Neural crest cell (in vitro differentiated cells): ENCODE measurements at regions not wholly inside any gene's neighbourhood (a gene's known extent, or its start where the extent isn't known, plus 50 kb on each side); places are given as distances from the start of the nearest gene placed in this dataset.
A peak's percentile ranks its signal among the peaks of the same experiment; 100 is the strongest.

Source experiments
- DNase-seq: peaks from one replicate; pipeline ENCODE4 v3.0.0; 2021; ENCODE audit warnings: low read depth, mixed read lengths, low spot score
- H3K27ac Mint-ChIP-seq: one replicate; pipeline ENCODE4 v1.8.0; 2021; ENCODE audit warnings: mild to moderate bottlenecking, mixed read lengths; ENCODE audit not compliant: unreplicated experiment
- H3K27me3 Mint-ChIP-seq: 2 replicates; pipeline ENCODE4 v1.8.0; 2021; ENCODE audit warnings: low read depth, mild to moderate bottlenecking, mixed read lengths
- H3K36me3 Mint-ChIP-seq: 2 replicates; pipeline ENCODE4 v1.8.0; 2021; ENCODE audit warnings: low read depth, mild to moderate bottlenecking, mixed read lengths
- H3K4me1 Mint-ChIP-seq: 2 replicates; pipeline ENCODE4 v1.8.0; 2021; ENCODE audit warnings: mixed read lengths
- H3K4me3 Mint-ChIP-seq: one replicate; pipeline ENCODE4 v1.8.0; 2021; ENCODE audit warnings: mild to moderate bottlenecking, mixed read lengths
- H3K9me3 Mint-ChIP-seq: 2 replicates; pipeline ENCODE4 v1.8.0; 2021; ENCODE audit warnings: mixed read lengths
- CTCF ChIP-seq: fragments of 200-600 bp; sonication (generic); conservative IDR thresholded peaks from 2 replicates; pipeline ENCODE4 v1.5.0; 2021; ENCODE audit warnings: antibody characterized with exemption, mild to moderate bottlenecking

GRCh38 chr6:81480139-81480538, 272.3 kb downstream of the TENT5A start:
- Mint-ChIP-seq H3K9me3 (no peaks in the 10 kb centered on the region), H3K4me1 (no peaks in the 10 kb centered on the region), H3K27me3 (no peaks in the 10 kb centered on the region), H3K4me3 (no peak overlapping the region), H3K36me3 (no peaks in the 10 kb centered on the region), H3K27ac (no peak overlapping the region)
- no peak for TF ChIP-seq CTCF
- DNase-seq, result no peak

GRCh38 chr6:81476881-81477280, 275.6 kb downstream of the TENT5A start:
- Mint-ChIP-seq H3K4me3 (no peak overlapping the region), H3K27me3 (no peaks in the 10 kb centered on the region), H3K4me1 (no peaks in the 10 kb centered on the region), H3K36me3 (no peaks in the 10 kb centered on the region), H3K27ac (no peak overlapping the region), H3K9me3 (no peaks in the 10 kb centered on the region)
- DNase-seq, result no peak
- TF ChIP-seq CTCF, result no peak

GRCh38 chr6:81475646-81476045, 276.8 kb downstream of the TENT5A start:
- H3K27me3 Mint-ChIP-seq, result no peaks in the 10 kb centered on the region
- TF ChIP-seq CTCF, result no peak
- no peak for DNase-seq
- no peaks in the 10 kb centered on the region for H3K36me3 Mint-ChIP-seq
- no peak overlapping the region for H3K4me3 Mint-ChIP-seq
- no peak overlapping the region for H3K27ac Mint-ChIP-seq
- H3K4me1 Mint-ChIP-seq, result no peaks in the 10 kb centered on the region
- no peaks in the 10 kb centered on the region for H3K9me3 Mint-ChIP-seq

GRCh38 chr6:81465859-81466258, 286.6 kb downstream of the TENT5A start:
- peak; percentile 75 for TF ChIP-seq CTCF
- H3K9me3 Mint-ChIP-seq, result peaks cover 6% of the 10 kb centered on the region
- H3K36me3 Mint-ChIP-seq, result peaks cover 3% of the 10 kb centered on the region
- no peaks in the 10 kb centered on the region for H3K4me1 Mint-ChIP-seq
- H3K4me3 Mint-ChIP-seq, result no peak overlapping the region
- H3K27me3 Mint-ChIP-seq, result no peaks in the 10 kb centered on the region
- no peak overlapping the region for H3K27ac Mint-ChIP-seq
- no peak for DNase-seq

- peaks cover 4% of the 10 kb centered on the region for H3K9me3 Mint-ChIP-seq
- H3K36me3 Mint-ChIP-seq, result peaks cover under 1% of the 10 kb centered on the region
- no peaks in the 10 kb centered on the region for H3K4me1 Mint-ChIP-seq
- H3K27me3 Mint-ChIP-seq, result no peaks in the 10 kb centered on the region
- no peak for DNase-seq
- H3K27ac Mint-ChIP-seq, result no peak overlapping the region
- TF ChIP-seq CTCF, result no peak
- no peak overlapping the region for H3K4me3 Mint-ChIP-seq
Measured at GRCh38 chr6:81456416-81456815, 296.1 kb downstream of the TENT5A start.

GRCh38 chr6:81455641-81456040, 296.8 kb downstream of the TENT5A start:
- Mint-ChIP-seq H3K36me3 (no peaks in the 10 kb centered on the region), H3K27ac (no peak overlapping the region), H3K9me3 (peaks cover 3% of the 10 kb centered on the region), H3K4me1 (no peaks in the 10 kb centered on the region), H3K27me3 (no peaks in the 10 kb centered on the region), H3K4me3 (no peak overlapping the region)
- no peak for TF ChIP-seq CTCF
- no peak for DNase-seq
